ENCODE measurements at regions not wholly inside any gene's neighbourhood (a gene's known extent, or its start where the extent isn't known, plus 50 kb on each side); places are given as distances from the start of the nearest gene placed in this dataset.

DNA sequence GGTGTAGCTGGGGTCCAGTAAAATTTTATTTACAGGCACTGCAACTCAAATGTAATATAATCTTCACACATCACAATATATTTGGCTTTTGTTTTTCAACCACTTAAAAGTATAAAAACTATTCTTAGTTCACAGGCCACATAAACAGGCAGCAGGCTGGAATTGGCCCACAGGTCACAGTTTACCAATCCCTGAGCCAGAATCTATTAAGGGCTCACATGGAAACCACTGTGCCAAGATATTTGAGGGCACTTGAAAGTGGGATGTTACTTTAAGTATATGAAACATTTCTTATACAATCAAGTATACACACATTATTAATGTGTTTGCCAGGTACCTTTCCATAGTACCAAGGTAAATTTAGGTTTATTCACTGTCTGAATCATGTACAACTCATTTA is 71.9 kb upstream of the PRDX6 start:
- TF ChIP-seq, protein P1, sequence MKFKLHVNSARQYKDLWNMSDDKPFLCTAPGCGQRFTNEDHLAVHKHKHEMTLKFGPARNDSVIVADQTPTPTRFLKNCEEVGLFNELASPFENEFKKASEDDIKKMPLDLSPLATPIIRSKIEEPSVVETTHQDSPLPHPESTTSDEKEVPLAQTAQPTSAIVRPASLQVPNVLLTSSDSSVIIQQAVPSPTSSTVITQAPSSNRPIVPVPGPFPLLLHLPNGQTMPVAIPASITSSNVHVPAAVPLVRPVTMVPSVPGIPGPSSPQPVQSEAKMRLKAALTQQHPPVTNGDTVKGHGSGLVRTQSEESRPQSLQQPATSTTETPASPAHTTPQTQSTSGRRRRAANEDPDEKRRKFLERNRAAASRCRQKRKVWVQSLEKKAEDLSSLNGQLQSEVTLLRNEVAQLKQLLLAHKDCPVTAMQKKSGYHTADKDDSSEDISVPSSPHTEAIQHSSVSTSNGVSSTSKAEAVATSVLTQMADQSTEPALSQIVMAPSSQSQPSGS (CRISPR knock-in tag; IDR thresholded peaks at IDR 0.05; ENCODE audit: borderline replicate concordance, low read depth) = no peak
- TF ChIP-seq, protein P2, sequence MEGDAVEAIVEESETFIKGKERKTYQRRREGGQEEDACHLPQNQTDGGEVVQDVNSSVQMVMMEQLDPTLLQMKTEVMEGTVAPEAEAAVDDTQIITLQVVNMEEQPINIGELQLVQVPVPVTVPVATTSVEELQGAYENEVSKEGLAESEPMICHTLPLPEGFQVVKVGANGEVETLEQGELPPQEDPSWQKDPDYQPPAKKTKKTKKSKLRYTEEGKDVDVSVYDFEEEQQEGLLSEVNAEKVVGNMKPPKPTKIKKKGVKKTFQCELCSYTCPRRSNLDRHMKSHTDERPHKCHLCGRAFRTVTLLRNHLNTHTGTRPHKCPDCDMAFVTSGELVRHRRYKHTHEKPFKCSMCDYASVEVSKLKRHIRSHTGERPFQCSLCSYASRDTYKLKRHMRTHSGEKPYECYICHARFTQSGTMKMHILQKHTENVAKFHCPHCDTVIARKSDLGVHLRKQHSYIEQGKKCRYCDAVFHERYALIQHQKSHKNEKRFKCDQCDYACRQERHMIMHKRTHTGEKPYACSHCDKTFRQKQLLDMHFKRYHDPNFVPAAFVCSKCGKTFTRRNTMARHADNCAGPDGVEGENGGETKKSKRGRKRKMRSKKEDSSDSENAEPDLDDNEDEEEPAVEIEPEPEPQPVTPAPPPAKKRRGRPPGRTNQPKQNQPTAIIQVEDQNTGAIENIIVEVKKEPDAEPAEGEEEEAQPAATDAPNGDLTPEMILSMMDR (IDR thresholded peaks at IDR 0.05) = no peak
- TF ChIP-seq ZNF671 (CRISPR knock-in tag; IDR thresholded peaks at IDR 0.05) (no peak), FOXP1 (CRISPR knock-in tag; IDR thresholded peaks at IDR 0.05; ENCODE audit: borderline replicate concordance) (no peak), CREB1 (CRISPR knock-in tag; IDR thresholded peaks at IDR 0.05) (no peak), ETV6 (CRISPR knock-in tag; IDR thresholded peaks at IDR 0.05) (no peak), ZNF263 (CRISPR knock-in tag; IDR thresholded peaks at IDR 0.05; ENCODE audit: low read depth) (no peak)
- TF ChIP-seq, protein P3, sequence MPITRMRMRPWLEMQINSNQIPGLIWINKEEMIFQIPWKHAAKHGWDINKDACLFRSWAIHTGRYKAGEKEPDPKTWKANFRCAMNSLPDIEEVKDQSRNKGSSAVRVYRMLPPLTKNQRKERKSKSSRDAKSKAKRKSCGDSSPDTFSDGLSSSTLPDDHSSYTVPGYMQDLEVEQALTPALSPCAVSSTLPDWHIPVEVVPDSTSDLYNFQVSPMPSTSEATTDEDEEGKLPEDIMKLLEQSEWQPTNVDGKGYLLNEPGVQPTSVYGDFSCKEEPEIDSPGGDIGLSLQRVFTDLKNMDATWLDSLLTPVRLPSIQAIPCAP (CRISPR knock-in tag; IDR thresholded peaks at IDR 0.05) = no peak
- TF ChIP-seq, protein P4, sequence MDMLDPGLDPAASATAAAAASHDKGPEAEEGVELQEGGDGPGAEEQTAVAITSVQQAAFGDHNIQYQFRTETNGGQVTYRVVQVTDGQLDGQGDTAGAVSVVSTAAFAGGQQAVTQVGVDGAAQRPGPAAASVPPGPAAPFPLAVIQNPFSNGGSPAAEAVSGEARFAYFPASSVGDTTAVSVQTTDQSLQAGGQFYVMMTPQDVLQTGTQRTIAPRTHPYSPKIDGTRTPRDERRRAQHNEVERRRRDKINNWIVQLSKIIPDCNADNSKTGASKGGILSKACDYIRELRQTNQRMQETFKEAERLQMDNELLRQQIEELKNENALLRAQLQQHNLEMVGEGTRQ (CRISPR knock-in tag; IDR thresholded peaks at IDR 0.05) = no peak
- TF ChIP-seq, protein P5, sequence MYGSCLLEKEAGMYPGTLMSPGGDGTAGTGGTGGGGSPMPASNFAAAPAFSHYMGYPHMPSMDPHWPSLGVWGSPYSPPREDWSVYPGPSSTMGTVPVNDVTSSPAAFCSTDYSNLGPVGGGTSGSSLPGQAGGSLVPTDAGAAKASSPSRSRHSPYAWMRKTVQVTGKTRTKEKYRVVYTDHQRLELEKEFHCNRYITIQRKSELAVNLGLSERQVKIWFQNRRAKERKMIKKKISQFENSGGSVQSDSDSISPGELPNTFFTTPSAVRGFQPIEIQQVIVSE (CRISPR knock-in tag; IDR thresholded peaks at IDR 0.05; ENCODE audit: borderline replicate concordance) = no peak

Measured in WTC11 (cell line).